WTC11 (cell line): ENCODE measurements at regions not wholly inside any gene's neighbourhood (a gene's known extent, or its start where the extent isn't known, plus 50 kb on each side); places are given as distances from the start of the nearest gene placed in this dataset.

Experiments
- ATAC-seq: fragments of 200-7000 bp; cut with Tn5 transposase; 2 replicates; pipeline ENCODE4 v1.10.0; 2021; ENCODE audit warnings: mild to moderate bottlenecking, moderate library complexity
- CTCF ChIA-PET: fragments of 300-600 bp; sonication (Branson Sonifier 250); formaldehyde crosslinking; loops from one replicate; lab custom pipeline; 2021; ENCODE audit warnings: antibody characterized with exemption; lab: Charles Lee
- POLR2A ChIA-PET: fragments of 350-600 bp; sonication (Branson Sonifier 250); formaldehyde crosslinking; loops from one replicate; lab custom pipeline; 2021; ENCODE audit warnings: antibody characterized with exemption; lab: Charles Lee
- DNase-seq: peaks from one replicate; pipeline ENCODE4 v3.0.0; 2021; ENCODE audit warnings: low spot score
- H3K27ac Mint-ChIP-seq: 2 replicates; pipeline ENCODE4 v1.8.0; 2021; ENCODE audit warnings: mixed read lengths
- H3K27me3 Mint-ChIP-seq: 2 replicates; pipeline ENCODE4 v1.8.0; 2021; ENCODE audit warnings: low read depth, mild to moderate bottlenecking, moderate library complexity, mixed read lengths
- H3K36me3 Mint-ChIP-seq: 2 replicates; pipeline ENCODE4 v1.8.0; 2021; ENCODE audit warnings: mixed read lengths
- H3K4me1 Mint-ChIP-seq: 2 replicates; pipeline ENCODE4 v1.8.0; 2022; ENCODE audit warnings: mixed read lengths
- H3K4me3 Mint-ChIP-seq: 2 replicates; pipeline ENCODE4 v1.8.0; 2021; ENCODE audit warnings: mild to moderate bottlenecking, moderate library complexity, mixed read lengths
- H3K9me3 Mint-ChIP-seq: 2 replicates; pipeline ENCODE4 v1.8.0; 2021; ENCODE audit warnings: mixed read lengths
- ATF6 ChIP-seq: sonication (generic); formaldehyde crosslinking; IDR thresholded peaks from 2 replicates; pipeline ENCODE4 v1.8.1; 2023; ENCODE audit warnings: mild to moderate bottlenecking, missing genetic modification reagents
- FOXP1 ChIP-seq: sonication (generic); formaldehyde crosslinking; IDR thresholded peaks from 2 replicates; pipeline ENCODE4 v1.8.0; 2022; ENCODE audit warnings: missing genetic modification reagents, mild to moderate bottlenecking, moderate library complexity, borderline replicate concordance
- JAZF1 ChIP-seq: fragments of 250-450 bp; sonication (Bioruptor Pico); IDR thresholded peaks from 2 replicates; pipeline ENCODE4 v1.9.0; 2021; ENCODE audit warnings: moderate library complexity, mild to moderate bottlenecking, inconsistent platforms
- MAX ChIP-seq: sonication (generic); formaldehyde crosslinking; IDR thresholded peaks from 2 replicates; pipeline ENCODE4 v1.8.0; 2022; ENCODE audit warnings: mild to moderate bottlenecking, missing genetic modification reagents
- MLX ChIP-seq: sonication (generic); formaldehyde crosslinking; IDR thresholded peaks from 2 replicates; pipeline ENCODE4 v1.8.1; 2023; ENCODE audit warnings: mild to moderate bottlenecking, missing genetic modification reagents, moderate library complexity
- MXD4 ChIP-seq: fragments of 250-450 bp; sonication (Bioruptor Pico); IDR thresholded peaks from 2 replicates; pipeline ENCODE4 v1.8.0; 2021; ENCODE audit warnings: mild to moderate bottlenecking, moderate library complexity, borderline replicate concordance
- NFATC4 ChIP-seq: fragments of 250-450 bp; sonication (Bioruptor Pico); IDR thresholded peaks from 2 replicates; pipeline ENCODE4 v1.9.0; 2021; ENCODE audit warnings: mild to moderate bottlenecking
- NFE2L1 ChIP-seq: sonication (generic); formaldehyde crosslinking; IDR thresholded peaks from 2 replicates; pipeline ENCODE4 v1.8.1; 2023; ENCODE audit warnings: missing genetic modification reagents
- NFYB ChIP-seq: sonication (generic); formaldehyde crosslinking; conservative IDR thresholded peaks from 2 replicates; pipeline ENCODE4 v1.8.0; 2022; ENCODE audit warnings: low read depth, missing genetic modification reagents
- NR2C2 ChIP-seq: sonication (generic); formaldehyde crosslinking; IDR thresholded peaks from 2 replicates; pipeline ENCODE4 v1.8.0; 2022; ENCODE audit warnings: mild to moderate bottlenecking, missing genetic modification reagents
- PRDM15 ChIP-seq: sonication (generic); formaldehyde crosslinking; IDR thresholded peaks from 2 replicates; pipeline ENCODE4 v1.8.0; 2022; ENCODE audit warnings: missing genetic modification reagents
- PREB ChIP-seq: sonication (generic); formaldehyde crosslinking; IDR thresholded peaks from 2 replicates; pipeline ENCODE4 v1.8.1; 2022; ENCODE audit warnings: mild to moderate bottlenecking, missing genetic modification reagents, moderate library complexity, borderline replicate concordance
- PRRX2 ChIP-seq: fragments of 250-450 bp; sonication (Bioruptor Pico); IDR thresholded peaks from 2 replicates; pipeline ENCODE4 v1.8.0; 2021; ENCODE audit warnings: mild to moderate bottlenecking
- RORB ChIP-seq: fragments of 250-450 bp; sonication (Bioruptor Pico); IDR thresholded peaks from 2 replicates; pipeline ENCODE4 v1.9.0; 2021; ENCODE audit warnings: mild to moderate bottlenecking
- SMAD3 ChIP-seq: sonication (generic); formaldehyde crosslinking; IDR thresholded peaks from 2 replicates; pipeline ENCODE4 v1.8.0; 2022; ENCODE audit warnings: missing genetic modification reagents, mild to moderate bottlenecking, borderline replicate concordance
- TEAD1 ChIP-seq: sonication (generic); formaldehyde crosslinking; IDR thresholded peaks from 2 replicates; pipeline ENCODE4 v1.8.0; 2022; ENCODE audit warnings: mild to moderate bottlenecking, missing genetic modification reagents
- ZNF263 ChIP-seq: sonication (generic); formaldehyde crosslinking; IDR thresholded peaks from 2 replicates; pipeline ENCODE4 v1.8.1; 2022; ENCODE audit warnings: low read depth, mild to moderate bottlenecking, moderate library complexity, missing genetic modification reagents
- ZNF281 ChIP-seq: sonication (generic); formaldehyde crosslinking; IDR thresholded peaks from 2 replicates; pipeline ENCODE4 v1.8.0; 2023; ENCODE audit warnings: mild to moderate bottlenecking, missing genetic modification reagents
- ZNF396 ChIP-seq: fragments of 250-450 bp; sonication (Bioruptor Pico); IDR thresholded peaks from 2 replicates; pipeline ENCODE4 v1.8.0; 2021; ENCODE audit warnings: mild to moderate bottlenecking, moderate library complexity, borderline replicate concordance
- ZNF423 ChIP-seq: fragments of 250-450 bp; sonication (Bioruptor Pico); IDR thresholded peaks from 2 replicates; pipeline ENCODE4 v2.1.2; 2022; ENCODE audit warnings: mild to moderate bottlenecking, moderate library complexity
- ZNF425 ChIP-seq: fragments of 250-450 bp; sonication (Bioruptor Pico); conservative IDR thresholded peaks from 2 replicates; pipeline ENCODE4 v1.9.0; 2021; ENCODE audit warnings: mild to moderate bottlenecking

- TF ChIP-seq ZNF281 (CRISPR knock-in tag): no peak
These were observed 128.3 kb upstream of the VEPH1 start (continued) for GRCh38 chr3:157631478-157631877.

- Mint-ChIP-seq H3K27ac (no peak overlapping the region), H3K4me1 (peaks cover 3% of the 10 kb centered on the region; the same call in 1 of the 2 replicates), H3K9me3 (no peaks in the 10 kb centered on the region), H3K4me3 (no peak overlapping the region), H3K27me3 (no peaks in the 10 kb centered on the region), H3K36me3 (no peaks in the 10 kb centered on the region)
- CTCF ChIA-PET: no interaction called here
- POLR2A ChIA-PET: no interaction called here
- ATAC-seq (no peak), DNase-seq (no peak)
- TF ChIP-seq TEAD1 (CRISPR knock-in tag) (no peak), MXD4 (CRISPR knock-in tag) (no peak), NFE2L1 (CRISPR knock-in tag) (no peak), RORB (no peak), NFATC4 (CRISPR knock-in tag) (no peak), ZNF263 (CRISPR knock-in tag) (no peak), ZNF396 (CRISPR knock-in tag) (no peak), PREB (CRISPR knock-in tag) (no peak), MLX (CRISPR knock-in tag) (no peak), SMAD3 (no peak), NR2C2 (CRISPR knock-in tag) (no peak), FOXP1 (CRISPR knock-in tag) (no peak), ZNF423 (CRISPR knock-in tag) (no peak), JAZF1 (CRISPR knock-in tag) (no peak), ZNF425 (CRISPR knock-in tag) (no peak)
These were observed 123.6 kb upstream of the VEPH1 start for GRCh38 chr3:157626817-157627216.

- Mint-ChIP-seq H3K27ac (no peak overlapping the region), H3K9me3 (no peaks in the 10 kb centered on the region), H3K4me1 (no peaks in the 10 kb centered on the region), H3K36me3 (no peaks in the 10 kb centered on the region), H3K4me3 (no peak overlapping the region), H3K27me3 (no peaks in the 10 kb centered on the region)
- ATAC-seq (no peak), DNase-seq (no peak)
- POLR2A ChIA-PET: no interaction called here
- CTCF ChIA-PET: interaction anchor here (2.2 kb wide), 1 partner anchor 18 kb away, joined by 11 read pairs; no protein-coding TSS in a partner anchor
- TF ChIP-seq MAX (CRISPR knock-in tag): no peak
- TF ChIP-seq PRRX2 (CRISPR knock-in tag): no peak
- TF ChIP-seq PREB (CRISPR knock-in tag): no peak
- TF ChIP-seq NFYB (CRISPR knock-in tag): no peak
- no peak for TF ChIP-seq ATF6 (CRISPR knock-in tag)
- TF ChIP-seq PRDM15 (CRISPR knock-in tag): no peak
These were observed 121.6 kb upstream of the VEPH1 start for GRCh38 chr3:157624801-157625200.
